NCI-H2196 treated with DMSO at 0.1 percent for 48 hours (cell line): ENCODE measurements at regions not wholly inside any gene's neighbourhood (a gene's known extent, or its start where the extent isn't known, plus 50 kb on each side); places are given as distances from the start of the nearest gene placed in this dataset.

Experiments
- DNase-seq: peaks from one replicate; lab custom pipeline; 2025; ENCODE audit not compliant: unreplicated experiment; lab: John Stamatoyannopoulos, UW

DNA sequence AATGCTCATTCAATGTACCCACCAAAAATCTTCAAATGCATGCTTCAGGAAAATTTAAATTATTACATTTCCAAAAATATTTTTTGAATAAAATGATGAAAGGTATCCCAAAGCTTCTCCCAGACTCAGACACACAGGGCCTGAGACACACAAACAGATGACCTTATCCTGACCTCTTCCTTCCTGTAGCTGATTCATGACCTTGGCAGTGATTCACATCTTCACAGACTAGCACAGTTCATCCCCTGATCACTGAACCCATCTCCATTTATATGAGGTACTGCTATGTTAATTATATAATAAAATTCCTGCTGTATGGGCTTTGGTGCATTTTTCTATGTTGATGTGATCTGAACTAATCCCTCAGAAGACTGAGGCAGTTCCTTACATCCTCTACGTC lies 265.0 kb upstream of the GLI3 start:
- DNase-seq, result no peak

DNA sequence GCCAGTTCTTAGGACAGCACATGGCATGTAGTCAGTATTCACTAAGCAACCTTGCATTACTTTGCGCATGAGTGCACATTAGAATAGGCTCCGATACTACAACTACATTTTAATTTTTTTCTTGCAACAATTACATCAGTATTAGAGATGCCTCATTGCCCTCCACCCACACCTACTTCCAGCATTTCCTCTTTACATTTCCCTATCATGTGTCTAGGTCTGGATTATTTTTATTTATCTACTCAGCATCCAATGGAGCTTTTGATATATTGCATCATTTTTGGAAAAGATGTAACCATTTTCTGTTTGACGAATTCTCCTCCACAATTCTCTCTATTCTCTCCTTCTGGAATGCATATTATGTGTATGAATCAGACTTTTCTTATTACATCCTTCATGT lies 258.2 kb upstream of the GLI3 start:
- no peak for DNase-seq

DNA sequence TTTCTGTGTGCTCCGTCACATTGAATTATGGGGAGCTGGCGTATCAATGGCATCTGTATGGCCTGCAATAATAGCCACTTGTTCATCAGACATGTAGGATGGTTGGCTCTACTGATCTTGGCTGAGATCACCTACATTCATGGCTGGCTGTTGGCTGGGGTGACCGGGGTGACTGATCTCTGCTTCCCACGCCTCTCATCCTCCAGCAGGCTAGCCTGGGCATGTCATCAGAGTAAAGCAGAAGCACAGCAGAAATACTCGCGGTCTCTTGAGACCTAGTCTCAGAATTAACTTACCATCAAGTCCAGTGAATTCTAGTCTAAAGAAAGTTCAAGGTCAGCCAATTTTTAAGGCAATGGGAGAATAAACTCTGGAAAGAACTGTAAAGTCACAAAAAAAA lies 257.7 kb upstream of the GLI3 start:
- no peak for DNase-seq

DNA sequence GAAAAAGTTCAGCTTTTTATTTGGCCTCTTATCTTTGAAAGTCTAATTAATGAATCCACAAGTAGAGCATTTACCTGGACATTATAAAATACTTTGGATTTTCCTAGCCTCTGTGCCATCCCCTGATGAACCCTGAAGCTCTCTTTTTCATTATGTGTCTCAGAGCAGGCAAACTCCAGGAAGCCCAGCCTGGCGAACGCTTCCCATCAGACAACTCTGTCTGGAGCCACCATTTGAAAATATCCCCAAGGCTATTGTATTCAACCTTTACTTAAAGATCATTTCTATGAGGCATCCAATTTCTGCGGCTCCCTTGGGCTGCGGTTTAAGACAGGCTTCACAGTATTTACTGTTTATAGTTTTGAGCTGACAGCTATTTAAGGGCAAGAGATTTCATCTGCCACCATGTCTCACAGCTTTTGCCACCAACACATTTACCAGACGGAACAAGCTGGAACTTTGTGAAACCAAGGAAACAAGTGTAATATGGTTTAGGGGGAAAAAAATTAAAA lies 257.2 kb upstream of the GLI3 start:
- DNase-seq, result no peak

DNA sequence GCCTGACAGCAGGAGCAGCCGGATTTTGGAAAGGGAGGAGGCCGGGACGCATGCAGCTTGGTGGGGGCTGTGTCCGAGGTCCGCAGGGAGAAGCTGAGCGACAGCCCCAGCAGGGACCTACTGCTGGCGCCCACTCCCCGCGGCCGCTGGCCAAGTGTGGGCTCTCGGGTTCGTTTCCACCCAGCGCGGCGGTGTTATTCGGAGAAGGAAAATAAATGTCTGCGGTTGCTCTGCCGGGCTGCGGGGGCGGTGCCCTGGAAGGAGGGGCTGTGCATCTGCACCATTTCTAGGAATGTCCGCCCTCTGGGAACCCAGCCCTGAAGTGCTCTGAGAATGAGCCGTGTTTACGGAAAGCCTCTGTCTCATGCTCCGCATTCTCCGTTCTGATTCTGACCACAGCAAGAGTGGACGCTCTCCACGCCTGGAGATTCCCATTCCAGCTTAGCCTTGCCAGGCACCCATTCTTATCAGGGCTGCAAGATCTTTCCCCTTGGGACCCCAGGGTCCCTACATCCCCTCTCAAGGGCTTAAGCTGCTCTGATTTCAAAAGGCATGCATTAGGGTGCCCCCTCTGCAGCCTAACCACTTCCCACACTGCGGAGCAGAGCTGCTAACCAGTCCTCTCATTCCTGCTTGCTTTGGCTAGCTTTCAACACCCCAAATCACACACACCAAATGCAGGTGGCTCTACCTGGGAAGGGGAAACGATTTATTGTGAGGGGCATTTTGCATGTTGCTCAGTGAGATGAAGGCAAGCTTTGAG lies 256.6 kb upstream of the GLI3 start:
- DNase-seq, result no peak

DNA sequence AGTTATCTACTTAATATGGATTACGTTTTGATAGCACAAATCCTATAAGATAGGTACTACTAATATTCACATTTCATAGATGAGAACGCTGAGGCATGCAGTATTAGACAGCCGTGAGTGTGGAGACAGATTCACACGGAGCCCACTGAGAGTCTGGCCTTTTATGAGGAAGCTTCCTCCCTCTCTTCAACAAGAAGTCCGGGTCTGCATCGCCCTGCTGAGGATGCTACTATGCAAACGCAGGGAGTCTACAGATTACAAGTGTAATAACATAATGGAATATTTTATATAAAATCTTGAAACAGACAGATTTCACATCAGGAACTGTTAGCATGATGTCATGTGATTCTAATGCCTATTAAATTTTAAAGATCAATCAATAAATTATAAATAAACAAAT lies 255.9 kb upstream of the GLI3 start:
- DNase-seq, result no peak

DNA sequence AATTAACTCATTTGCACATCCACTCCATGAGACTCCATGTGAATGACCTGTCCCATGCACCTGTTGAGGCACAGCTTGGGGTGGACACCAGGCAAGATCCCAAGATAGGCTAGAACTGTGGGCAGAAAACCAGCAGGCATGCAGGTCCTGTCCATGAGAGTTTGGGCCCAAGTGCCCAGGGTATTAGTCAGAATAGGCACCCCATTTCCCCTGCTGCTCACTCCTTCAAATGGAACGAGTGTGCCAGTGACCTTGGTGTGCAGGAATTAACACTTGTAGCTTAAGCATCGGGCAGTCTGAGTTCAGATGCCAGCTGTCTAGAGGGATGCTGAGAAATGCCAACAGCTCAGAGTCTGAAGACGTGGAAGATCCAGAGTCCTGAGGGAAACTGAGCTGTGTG lies 254.1 kb upstream of the GLI3 start:
- no peak for DNase-seq

DNA sequence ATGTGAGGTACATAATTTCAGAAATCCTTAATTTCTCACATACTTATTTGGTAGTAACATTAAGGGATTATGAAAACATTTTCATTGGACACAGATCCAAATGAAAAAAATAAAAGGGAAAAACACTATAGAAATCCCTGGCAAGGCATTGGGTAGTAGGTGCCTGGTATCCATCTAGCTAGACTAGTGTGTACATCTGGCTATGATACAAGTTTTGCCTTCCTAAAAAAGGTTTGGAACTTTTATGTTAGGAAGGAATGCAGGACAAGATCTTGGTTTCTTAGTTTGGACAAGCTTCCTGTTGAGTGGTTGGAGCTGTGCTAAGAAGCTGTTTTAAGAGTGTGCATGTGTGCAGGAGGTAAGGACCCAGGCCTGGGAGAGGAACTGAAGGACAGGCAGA lies 252.3 kb upstream of the GLI3 start:
- no peak for DNase-seq

DNA sequence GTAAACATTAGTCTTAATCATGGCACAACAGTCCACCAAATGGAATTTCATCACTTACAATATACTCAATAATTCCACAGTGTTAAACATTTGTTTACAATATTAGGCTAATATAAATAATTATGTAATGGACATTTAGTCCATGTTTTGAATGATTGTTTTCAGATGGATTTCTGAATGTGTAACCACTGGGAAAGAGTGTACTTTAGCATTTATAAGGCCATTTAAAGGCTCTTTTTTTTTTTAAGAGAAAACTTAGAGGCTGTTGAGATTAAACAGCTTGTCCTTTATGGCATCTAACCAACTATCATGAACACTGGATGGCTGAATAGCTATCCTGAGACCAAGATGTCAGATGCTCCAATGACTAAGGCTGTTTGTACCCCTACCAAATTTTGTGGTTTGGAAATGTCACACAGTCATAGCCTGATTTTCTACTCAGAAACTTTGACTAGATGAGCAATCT lies 248.3 kb upstream of the GLI3 start:
- DNase-seq, result no peak

DNA sequence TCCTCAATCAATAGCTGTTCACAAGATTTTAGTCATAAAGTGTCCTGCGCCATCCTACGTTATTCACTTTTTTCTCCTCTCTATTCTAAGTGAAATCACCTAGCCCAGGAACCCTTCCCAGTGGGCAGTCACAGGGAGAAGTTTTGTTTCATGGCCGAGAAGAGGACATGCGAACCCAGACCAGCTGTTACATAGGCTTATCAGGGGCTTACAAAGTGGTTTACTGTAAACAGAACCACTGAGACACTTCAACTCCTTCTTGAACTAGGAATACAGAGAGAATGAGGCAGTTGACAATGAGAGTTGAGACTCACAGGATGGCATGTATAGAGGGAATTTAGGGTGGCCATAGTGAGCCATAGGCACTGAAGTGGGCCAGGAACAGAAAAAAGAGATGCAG lies 246.9 kb upstream of the GLI3 start:
- no peak for DNase-seq

DNA sequence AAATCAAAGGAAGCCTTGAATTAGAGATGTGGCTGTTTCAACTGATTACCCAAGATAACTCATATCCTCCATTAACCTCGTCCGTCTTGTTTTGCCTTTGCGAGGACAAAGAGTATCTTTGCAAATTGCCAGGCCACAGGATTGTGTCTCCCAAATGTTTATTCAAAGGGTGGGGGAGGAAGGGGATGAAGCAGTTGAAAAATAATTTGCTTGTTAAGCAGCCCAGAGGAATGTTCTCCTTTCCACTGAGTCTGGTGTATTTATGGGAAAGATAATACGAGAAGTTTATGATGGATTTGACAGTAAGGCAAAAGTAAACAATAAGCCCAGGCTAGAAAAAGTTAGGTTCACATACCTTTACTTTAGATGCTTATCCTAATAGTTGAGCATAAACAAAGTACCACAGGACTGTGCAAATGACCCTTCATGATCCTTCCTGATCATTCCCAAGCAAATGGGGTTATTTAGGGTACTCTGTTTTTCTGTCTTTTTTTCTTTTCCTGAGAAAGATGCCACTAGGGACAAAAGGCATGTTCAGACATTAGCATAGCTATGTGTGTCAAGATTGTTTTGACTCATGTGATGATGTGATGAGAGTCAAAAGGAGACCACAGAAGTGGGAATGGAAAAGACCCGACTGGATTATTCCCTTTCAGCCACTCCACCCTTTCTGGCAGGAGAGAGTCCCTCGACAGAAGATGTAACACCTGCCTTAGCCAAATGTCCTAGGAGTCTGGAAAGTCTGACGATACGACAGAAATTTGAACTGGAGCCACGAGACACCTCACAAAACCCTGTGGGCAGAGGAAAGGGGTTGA lies 243.0 kb upstream of the GLI3 start:
- no peak for DNase-seq

DNA sequence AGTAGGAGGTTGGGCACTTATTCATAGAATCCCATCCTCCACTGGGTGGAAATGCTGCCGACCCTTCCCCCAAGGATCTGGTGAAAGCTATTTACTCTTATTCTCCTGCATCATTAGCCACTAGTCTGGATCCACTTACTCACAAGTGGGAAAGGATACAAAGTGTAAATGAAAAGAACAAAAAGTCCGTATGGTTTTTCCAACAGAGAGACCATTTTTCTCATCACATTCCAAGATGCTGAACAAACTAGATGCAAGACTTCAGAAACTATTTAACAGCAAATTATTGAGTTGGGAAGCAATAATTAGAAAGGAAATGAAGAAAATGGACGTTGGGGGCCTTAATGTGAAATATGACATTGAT lies 242.4 kb upstream of the GLI3 start:
- no peak for DNase-seq

DNA sequence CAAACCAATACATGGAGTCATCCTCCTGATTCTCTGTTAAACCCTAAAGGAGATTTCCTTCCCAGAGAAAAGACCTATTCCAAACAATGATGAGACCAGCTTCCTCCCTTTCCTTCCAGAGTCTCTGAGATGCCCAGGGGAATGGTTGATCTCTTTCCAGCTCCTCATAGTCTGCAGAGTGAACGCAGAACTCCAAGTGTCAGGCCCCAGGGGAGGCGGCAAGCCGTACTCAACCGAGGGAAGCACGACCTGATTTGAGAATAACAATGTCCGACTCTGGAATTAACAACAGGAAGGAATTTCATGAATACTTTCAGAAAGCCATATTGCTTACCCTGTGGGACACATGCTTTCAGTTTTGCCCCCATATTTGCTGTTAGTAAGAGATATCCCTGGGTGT lies 241.7 kb upstream of the GLI3 start:
- DNase-seq, result no peak

DNA sequence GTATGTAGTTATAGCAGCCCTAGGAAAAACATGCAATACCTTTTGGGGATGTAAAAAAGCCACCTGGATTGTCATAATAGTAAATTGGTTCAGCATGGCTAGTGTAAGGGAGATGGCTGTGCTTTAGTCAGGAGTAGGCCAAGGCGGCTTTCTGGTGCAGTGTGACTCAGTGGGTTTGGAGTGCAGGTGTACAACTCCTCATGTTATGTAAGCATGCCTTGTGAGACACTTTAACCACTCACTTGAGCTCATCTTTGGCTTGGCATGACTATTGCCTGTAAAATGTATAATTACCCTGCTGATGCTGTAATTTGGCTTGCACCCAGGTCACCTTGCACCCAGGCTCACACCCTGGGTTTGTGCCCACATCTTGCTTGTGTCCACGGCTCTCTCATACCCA lies 239.2 kb upstream of the GLI3 start:
- DNase-seq, result no peak

DNA sequence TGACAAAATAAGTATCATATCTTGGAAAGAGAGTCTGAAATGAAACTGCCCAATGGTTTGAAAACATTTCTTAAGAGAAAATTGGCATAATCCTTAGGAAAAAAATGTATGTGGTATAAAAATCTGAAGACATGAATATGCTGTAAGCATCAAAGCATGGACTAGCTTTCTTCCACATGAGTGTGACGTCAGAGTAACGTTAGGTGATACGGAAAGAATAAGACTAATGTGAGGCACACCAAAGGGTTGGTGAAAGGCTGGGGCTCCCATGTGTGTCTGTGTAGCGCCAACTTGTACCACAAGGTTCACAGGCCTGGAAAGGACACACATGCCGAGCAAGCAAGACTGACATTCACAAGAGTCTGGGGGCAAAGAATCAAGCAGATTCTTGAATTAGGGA lies 238.1 kb upstream of the GLI3 start:
- no peak for DNase-seq

DNA sequence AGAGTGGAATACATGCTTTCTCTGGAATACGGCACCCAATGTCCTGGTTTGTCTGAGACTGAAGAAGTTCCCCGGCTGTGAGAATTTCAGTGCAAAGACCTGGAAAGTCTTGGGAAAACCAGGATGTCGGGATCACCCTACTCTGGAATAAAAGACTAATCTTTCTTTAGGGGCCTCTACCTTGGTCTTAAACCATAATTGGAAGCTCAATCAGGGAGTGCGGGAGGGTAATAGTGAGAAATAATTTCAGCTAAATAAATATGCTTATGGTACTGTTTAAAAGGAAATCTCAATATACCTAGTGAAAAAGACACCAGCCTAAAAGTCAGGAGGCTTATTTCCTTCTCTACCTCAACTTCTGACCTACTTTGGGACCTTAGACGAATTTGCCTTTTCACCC lies 236.1 kb upstream of the GLI3 start:
- no peak for DNase-seq

DNA sequence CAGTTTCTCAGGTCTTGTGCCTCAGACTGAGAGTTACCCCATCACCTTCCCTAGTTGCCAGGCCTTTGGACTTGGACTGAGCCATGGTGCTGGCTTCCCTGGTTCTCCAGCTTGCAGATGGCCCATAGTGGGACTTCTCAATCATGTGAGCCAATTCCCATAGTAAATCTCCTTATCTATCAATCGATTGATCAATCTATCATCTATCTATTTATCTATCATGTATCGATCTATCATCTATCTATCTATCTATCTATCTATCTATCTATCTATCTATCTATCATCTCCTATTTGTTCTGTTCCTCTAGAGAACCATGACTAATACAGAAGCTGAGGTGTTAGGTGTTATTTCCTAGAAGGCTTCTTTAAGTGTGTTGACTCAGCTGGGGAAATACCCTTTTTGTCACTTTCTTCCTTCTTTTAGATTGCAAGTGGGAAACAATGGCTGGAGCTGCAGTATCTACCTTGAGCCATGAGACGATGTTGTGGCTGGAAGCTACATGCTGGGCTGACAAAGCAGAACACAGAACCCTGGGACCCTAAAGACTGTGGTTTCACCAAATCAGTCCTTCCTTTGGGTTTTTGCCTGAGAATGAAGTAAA lies 234.7 kb upstream of the GLI3 start:
- DNase-seq, result no peak

DNA sequence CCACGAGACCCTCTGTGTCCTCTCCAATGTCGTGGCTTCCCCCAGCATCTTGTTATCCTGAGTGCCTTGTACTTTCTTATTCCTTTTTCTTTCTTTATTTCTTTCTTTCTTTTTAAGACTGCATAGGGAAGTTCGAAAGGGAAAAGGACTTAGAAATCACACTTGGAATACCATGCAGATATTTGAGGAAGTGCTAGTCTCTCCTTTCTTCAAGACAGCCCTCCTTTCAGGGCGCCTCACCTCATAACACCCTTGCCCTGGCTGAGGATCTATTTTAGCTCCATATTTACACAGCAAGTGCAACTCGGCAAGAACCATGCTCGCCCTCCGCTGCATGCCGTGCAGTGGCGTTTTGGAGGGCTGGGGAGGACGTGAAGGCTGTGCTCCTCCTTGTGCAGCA lies 232.3 kb upstream of the GLI3 start:
- DNase-seq, result peak; percentile 75

DNA sequence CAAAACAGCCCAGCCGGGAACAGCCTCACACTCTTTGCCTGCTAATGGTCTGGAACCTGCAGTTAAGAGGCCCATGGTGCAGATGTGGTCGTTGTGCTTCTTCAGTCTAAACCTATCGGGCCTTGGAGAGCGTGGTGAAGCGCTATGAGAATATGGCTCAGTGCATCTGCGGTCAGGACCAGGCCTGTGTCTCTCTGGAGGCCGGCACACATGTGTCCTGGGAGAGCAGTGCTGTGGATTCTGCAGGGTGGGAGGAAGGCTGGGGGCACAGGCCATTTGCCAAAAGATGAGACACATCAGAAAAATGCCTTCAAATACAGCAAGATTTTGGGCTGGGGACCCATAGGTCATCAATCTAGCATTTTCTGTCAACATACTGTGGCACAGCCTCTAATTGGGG lies 231.5 kb upstream of the GLI3 start:
- DNase-seq, result no peak

DNA sequence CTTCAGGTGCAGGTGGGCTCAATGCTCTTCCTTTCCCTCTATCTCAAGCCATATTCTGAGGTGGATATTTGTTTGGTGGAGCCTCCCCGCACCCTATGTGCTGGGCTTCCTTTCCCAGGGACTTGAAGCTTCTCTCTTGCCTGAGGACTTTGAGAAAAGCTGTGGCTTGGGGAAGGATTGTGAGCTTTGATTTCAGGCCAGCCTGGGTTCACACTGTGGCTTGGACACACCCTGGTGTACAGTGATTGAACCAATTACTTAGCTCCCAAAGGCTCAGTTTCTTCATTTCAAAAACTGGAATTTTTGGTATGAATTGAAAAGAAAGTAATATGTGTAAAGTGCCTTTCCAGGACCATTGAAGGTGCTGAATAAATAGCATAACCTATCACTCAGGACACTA lies 224.5 kb upstream of the GLI3 start:
- DNase-seq, result no peak

DNA sequence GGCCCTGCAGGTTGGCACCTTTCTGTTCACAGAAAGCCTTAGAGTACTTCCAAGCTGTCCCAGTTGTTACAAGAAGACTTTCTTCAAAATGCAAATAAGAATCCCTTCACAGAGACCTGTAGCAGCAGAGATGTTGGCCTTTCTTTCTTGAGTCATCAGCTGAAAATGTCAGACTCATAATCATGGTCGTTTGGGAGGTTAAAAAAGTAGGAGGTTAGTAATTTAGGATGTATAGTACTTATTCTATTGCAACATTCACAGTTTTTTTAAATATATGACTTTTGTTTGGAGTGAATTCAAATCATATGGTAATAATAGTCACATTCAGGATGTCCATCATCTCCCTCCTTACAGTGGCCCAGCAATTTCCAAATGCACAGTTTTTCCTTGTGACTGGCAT lies 223.9 kb upstream of the GLI3 start:
- no peak for DNase-seq

DNA sequence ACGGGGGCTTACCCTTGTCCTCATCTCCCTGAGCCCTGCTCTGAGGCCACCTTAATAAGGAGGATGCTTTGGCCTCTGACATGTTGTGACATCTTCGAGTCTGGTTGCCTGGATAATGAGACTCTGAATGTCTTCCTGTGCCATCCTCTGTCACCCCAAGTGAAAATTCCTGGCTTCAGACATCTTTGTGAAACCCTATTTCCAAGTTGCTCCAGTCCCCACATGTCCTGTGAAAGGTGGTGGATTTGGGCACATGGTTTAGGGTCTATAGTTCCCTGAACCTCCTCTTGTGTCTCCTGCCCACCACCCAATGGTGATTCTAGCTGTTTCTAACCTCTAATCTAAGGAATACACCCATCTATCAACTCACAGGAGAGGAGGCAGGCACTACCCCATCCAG lies 223.1 kb upstream of the GLI3 start:
- no peak for DNase-seq
